ENCODE measurements at regions not wholly inside any gene's neighbourhood (a gene's known extent, or its start where the extent isn't known, plus 50 kb on each side); places are given as distances from the start of the nearest gene placed in this dataset.

DNA sequence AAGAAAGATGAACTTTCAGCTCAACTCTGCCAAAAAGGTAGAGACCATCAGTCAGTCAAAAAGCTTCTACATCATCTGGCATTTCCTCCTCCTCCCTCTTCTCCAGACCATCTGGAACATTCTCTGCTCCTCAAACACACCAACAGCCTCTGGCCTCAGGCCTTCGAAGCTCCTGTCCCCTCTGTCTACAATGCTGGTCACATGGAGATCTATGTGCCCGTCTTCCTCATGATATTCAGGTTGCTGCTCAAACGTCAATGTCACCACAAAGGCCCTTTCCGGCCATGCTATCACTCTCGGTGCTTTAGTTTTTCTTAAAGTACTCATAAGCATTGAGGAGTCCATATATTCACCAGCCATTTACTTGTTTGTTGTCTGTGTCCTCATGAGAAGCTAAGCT is 146.2 kb downstream of the SPATA19 start:
- Histone ChIP-seq H3K4me3 (ENCODE audit: low read length) (no peak overlapping the region), H3K36me3 (ENCODE audit: control insufficient read depth, insufficient read depth, low read length) (no peaks in the 10 kb centered on the region), H3K27ac (ENCODE audit: low read length) (no peak overlapping the region), H3K27me3 (ENCODE audit: control insufficient read depth, insufficient read depth, low read length) (no peaks in the 10 kb centered on the region), H3K4me1 (ENCODE audit: control insufficient read depth, insufficient read depth, low read length) (no peaks in the 10 kb centered on the region), H3K9me3 (ENCODE audit: control insufficient read depth, insufficient read depth, low read length) (no peaks in the 10 kb centered on the region)
- Mint-ChIP-seq H3K4me1 (no peaks in the 10 kb centered on the region), H3K27me3 (ENCODE audit: low read depth in 2 of 2) (peaks cover 0 to 3% of the 10 kb centered on the region in 2 donors), H3K9me3 (peaks cover 2% of the 10 kb centered on the region in 2 donors), H3K4me3 (no peak overlapping the region), H3K36me3 (no peaks in the 10 kb centered on the region), H3K27ac (no peak overlapping the region)
- WGBS (ENCODE audit: insufficient coverage), result 80% methylated on average over 5 of the region's 5 CpGs
- TF ChIP-seq, protein P1, sequence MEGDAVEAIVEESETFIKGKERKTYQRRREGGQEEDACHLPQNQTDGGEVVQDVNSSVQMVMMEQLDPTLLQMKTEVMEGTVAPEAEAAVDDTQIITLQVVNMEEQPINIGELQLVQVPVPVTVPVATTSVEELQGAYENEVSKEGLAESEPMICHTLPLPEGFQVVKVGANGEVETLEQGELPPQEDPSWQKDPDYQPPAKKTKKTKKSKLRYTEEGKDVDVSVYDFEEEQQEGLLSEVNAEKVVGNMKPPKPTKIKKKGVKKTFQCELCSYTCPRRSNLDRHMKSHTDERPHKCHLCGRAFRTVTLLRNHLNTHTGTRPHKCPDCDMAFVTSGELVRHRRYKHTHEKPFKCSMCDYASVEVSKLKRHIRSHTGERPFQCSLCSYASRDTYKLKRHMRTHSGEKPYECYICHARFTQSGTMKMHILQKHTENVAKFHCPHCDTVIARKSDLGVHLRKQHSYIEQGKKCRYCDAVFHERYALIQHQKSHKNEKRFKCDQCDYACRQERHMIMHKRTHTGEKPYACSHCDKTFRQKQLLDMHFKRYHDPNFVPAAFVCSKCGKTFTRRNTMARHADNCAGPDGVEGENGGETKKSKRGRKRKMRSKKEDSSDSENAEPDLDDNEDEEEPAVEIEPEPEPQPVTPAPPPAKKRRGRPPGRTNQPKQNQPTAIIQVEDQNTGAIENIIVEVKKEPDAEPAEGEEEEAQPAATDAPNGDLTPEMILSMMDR (IDR thresholded peaks at IDR 0.05), result no peak
- DNase-seq (no peak), ATAC-seq (no peak)
- intact Hi-C loops (cut with micrococcal nuclease), result no loop called here

GRCh38 chr11:133698654-133699053 is 146.7 kb downstream of the SPATA19 start:
- Histone ChIP-seq H3K27me3 (ENCODE audit: control insufficient read depth, insufficient read depth, low read length) (no peaks in the 10 kb centered on the region), H3K36me3 (ENCODE audit: control insufficient read depth, insufficient read depth, low read length) (no peaks in the 10 kb centered on the region), H3K27ac (ENCODE audit: low read length) (no peak overlapping the region), H3K9me3 (ENCODE audit: control insufficient read depth, insufficient read depth, low read length) (no peaks in the 10 kb centered on the region), H3K4me1 (ENCODE audit: control insufficient read depth, insufficient read depth, low read length) (no peaks in the 10 kb centered on the region), H3K4me3 (ENCODE audit: low read length) (no peak overlapping the region)
- Mint-ChIP-seq H3K36me3 (no peaks in the 10 kb centered on the region), H3K9me3 (no peaks in the 10 kb centered on the region), H3K27ac (no peak overlapping the region), H3K27me3 (ENCODE audit: low read depth in 2 of 2) (no peaks in the 10 kb centered on the region), H3K4me3 (no peak overlapping the region), H3K4me1 (no peaks in the 10 kb centered on the region)
- DNase-seq (no peak), ATAC-seq (no peak)
- TF ChIP-seq, protein P1 (IDR thresholded peaks at IDR 0.05), result no peak
- WGBS (ENCODE audit: insufficient coverage), result 64% methylated on average over 1 of the region's 1 CpG
- intact Hi-C loops (cut with micrococcal nuclease), result no loop called here

DNA sequence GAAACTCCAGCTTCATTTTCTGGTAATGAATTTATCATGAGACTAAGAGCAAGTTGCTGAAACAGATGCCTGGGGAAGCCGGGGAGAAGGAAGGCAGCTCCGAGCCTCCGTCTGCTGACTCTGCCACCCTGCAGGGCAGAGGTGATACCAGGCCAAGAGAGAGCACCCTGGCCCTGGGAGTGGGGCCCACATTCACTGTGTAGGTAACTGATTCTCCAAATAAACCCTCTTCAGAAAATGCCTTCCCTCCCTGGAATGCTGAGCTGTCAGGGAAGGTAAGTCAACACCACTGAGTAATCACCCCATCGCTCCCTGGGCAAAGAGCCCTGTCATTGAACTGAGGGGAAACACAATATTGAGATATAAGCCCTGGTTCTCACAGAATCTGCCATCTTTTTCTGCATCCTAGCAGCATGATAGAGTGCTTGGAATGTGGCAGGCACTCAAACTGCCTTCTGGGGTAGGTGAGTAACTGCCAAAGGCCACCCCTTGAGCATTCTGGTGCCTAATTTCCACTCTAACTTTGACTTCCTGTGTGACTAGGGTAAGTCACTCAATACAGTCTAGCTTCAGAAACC is 147.6 kb downstream of the SPATA19 start:
- no peak for ATAC-seq
- no peak for DNase-seq
- Histone ChIP-seq H3K4me3 (ENCODE audit: low read length) (no peak overlapping the region), H3K9me3 (ENCODE audit: control insufficient read depth, insufficient read depth, low read length) (no peaks in the 10 kb centered on the region), H3K27me3 (ENCODE audit: control insufficient read depth, insufficient read depth, low read length) (no peaks in the 10 kb centered on the region), H3K36me3 (ENCODE audit: control insufficient read depth, insufficient read depth, low read length) (no peaks in the 10 kb centered on the region), H3K4me1 (ENCODE audit: control insufficient read depth, insufficient read depth, low read length) (no peaks in the 10 kb centered on the region), H3K27ac (ENCODE audit: low read length) (no peak overlapping the region)
- H3K9me3 Mint-ChIP-seq, result no peaks in the 10 kb centered on the region
- no peak overlapping the region for H3K4me3 Mint-ChIP-seq
- no peaks in the 10 kb centered on the region for H3K27me3 Mint-ChIP-seq (ENCODE audit: low read depth in 2 of 2)
- H3K4me1 Mint-ChIP-seq, result no peaks in the 10 kb centered on the region
- TF ChIP-seq, protein P1 (IDR thresholded peaks at IDR 0.05), result no peak
- H3K36me3 Mint-ChIP-seq, result no peaks in the 10 kb centered on the region
- H3K27ac Mint-ChIP-seq, result no peak overlapping the region
- 96% methylated on average over 4 of the region's 4 CpGs for WGBS (ENCODE audit: insufficient coverage)
- intact Hi-C loops (cut with micrococcal nuclease), result no loop called here

DNA sequence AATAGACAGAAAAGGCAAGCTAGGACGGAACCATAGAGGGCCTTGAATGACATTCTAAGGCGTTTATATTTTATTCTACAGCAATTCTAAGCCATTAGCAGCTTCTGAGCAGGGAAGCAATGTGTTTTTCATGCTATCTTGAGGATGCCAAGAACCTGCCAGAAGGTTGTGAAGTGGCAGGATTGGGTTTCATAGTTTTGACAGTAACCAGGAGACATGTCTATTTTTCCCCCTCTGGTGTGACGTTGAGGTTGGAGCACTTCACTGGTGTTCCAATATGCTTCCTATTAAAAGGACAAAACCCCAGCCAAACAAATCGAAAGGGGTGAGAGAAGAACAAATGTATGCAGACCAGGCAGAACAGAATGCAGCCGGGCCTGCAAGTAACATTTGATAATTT is 148.2 kb downstream of the SPATA19 start:
- intact Hi-C loops (cut with micrococcal nuclease), result no loop called here
- Mint-ChIP-seq H3K36me3 (no peaks in the 10 kb centered on the region), H3K27me3 (ENCODE audit: low read depth in 2 of 2) (no peaks in the 10 kb centered on the region), H3K4me3 (no peak overlapping the region), H3K4me1 (no peaks in the 10 kb centered on the region), H3K9me3 (no peaks in the 10 kb centered on the region), H3K27ac (no peak overlapping the region)
- WGBS (ENCODE audit: insufficient coverage), result 90% methylated on average over 5 of the region's 5 CpGs
- no peaks in the 10 kb centered on the region for H3K27me3 ChIP-seq (ENCODE audit: control insufficient read depth, insufficient read depth, low read length)
- no peaks in the 10 kb centered on the region for H3K4me1 ChIP-seq (ENCODE audit: control insufficient read depth, insufficient read depth, low read length)
- TF ChIP-seq, protein P1 (IDR thresholded peaks at IDR 0.05), result no peak
- H3K36me3 ChIP-seq (ENCODE audit: control insufficient read depth, insufficient read depth, low read length), result no peaks in the 10 kb centered on the region
- H3K9me3 ChIP-seq (ENCODE audit: control insufficient read depth, insufficient read depth, low read length), result no peaks in the 10 kb centered on the region
- ATAC-seq, result no peak
- H3K4me3 ChIP-seq (ENCODE audit: low read length), result no peak overlapping the region
- no peak for DNase-seq
- H3K27ac ChIP-seq (ENCODE audit: low read length), result no peak overlapping the region
